ENCODE measurements at regions not wholly inside any gene's neighbourhood (a gene's known extent, or its start where the extent isn't known, plus 50 kb on each side); places are given as distances from the start of the nearest gene placed in this dataset.

- ChIA-PET POLR2A (no interaction called here), CTCF (no interaction called here), RAD21 (ENCODE audit: low non-redundant PET in 1 of 2, low total read pairs in 2 of 2, uncharacterized antibody in 2 of 2, unreplicated experiment in 2 of 2) (no interaction called here)
- no peaks in the 10 kb centered on the region for H3K36me3 ChIP-seq (ENCODE audit: control insufficient read depth in 1 of 2, insufficient read depth in 2 of 2, low read length in 2 of 2)
- intact Hi-C loops (cut with micrococcal nuclease), result no loop called here
- no peak overlapping the region for H3K4me3 ChIP-seq (replicated peaks in 1 of 2; ENCODE audit: low read depth in 1 of 2, low read length in 2 of 2)
- no peak overlapping the region for H3K9ac ChIP-seq (ENCODE audit: low read length)
- peaks cover 0 to 5% of the 10 kb centered on the region in 2 experiments; a peak in 2 of 4 replicates for H3K4me1 ChIP-seq (ENCODE audit: control insufficient read depth in 1 of 2, insufficient read depth in 2 of 2, low read length in 2 of 2)
- peaks cover 19% of the 10 kb centered on the region; the same call in 1 of the 2 replicates for H3K27me3 ChIP-seq (ENCODE audit: insufficient read depth, low read length)
- no peaks in the 10 kb centered on the region for H3K9me2 ChIP-seq (ENCODE audit: insufficient read depth)
- no peak for ATAC-seq
- no peaks in the 10 kb centered on the region for H3K9me3 ChIP-seq (ENCODE audit: control insufficient read depth in 1 of 2, insufficient read depth in 1 of 2, low read depth in 1 of 2, low read length in 2 of 2)
- BruUV-seq (replicated peaks), result no TSS peak
- no peak for TF ChIP-seq ZFX (IDR thresholded peaks at IDR 0.05)
- TF ChIP-seq ZNF274 (IDR thresholded peaks at IDR 0.05; ENCODE audit: low read depth, low read length), result no peak
- TF ChIP-seq YY1 (IDR thresholded peaks at IDR 0.05; ENCODE audit: extremely low read depth, insufficient replicate concordance, low read depth, low read length), result no peak
- no peak for TF ChIP-seq MAX (IDR thresholded peaks at IDR 0.05)
- no peak for TF ChIP-seq EGR1 (IDR thresholded peaks at IDR 0.05; ENCODE audit: low read depth)
- TF ChIP-seq RAD21 (IDR thresholded peaks at IDR 0.05; ENCODE audit: low read depth), result no peak
- no peak for DNase-seq (ENCODE audit: low read depth, low spot score)
- H4K20me1 ChIP-seq (ENCODE audit: insufficient read depth), result no peaks in the 10 kb centered on the region
- H2AFZ ChIP-seq (ENCODE audit: low read depth, low read length, poor library complexity, severe bottlenecking), result no peak overlapping the region
- H3K27ac ChIP-seq (ENCODE audit: low read depth, low read length), result no peak overlapping the region
- H3K4me2 ChIP-seq (ENCODE audit: low read length), result no peak overlapping the region
- H3K79me2 ChIP-seq (ENCODE audit: insufficient read depth, low read length), result no peaks in the 10 kb centered on the region
These were observed 238.3 kb upstream of the MVB12B start for GRCh38 chr9:126088336-126088735.

GRCh38 chr9:126089789-126090188, 236.8 kb upstream of the MVB12B start:
- CTCF ChIA-PET, result no interaction called here
- intact Hi-C loops (cut with micrococcal nuclease), result no loop called here
- H3K4me1 ChIP-seq (ENCODE audit: control insufficient read depth in 1 of 2, insufficient read depth in 2 of 2, low read length in 2 of 2), result no peaks in the 10 kb centered on the region

More at GRCh38 chr9:126089789-126090188, 236.8 kb upstream of the MVB12B start:
- no peaks in the 10 kb centered on the region for H4K20me1 ChIP-seq (ENCODE audit: insufficient read depth)
- DNase-seq (ENCODE audit: low read depth, low spot score) (no peak), ATAC-seq (no peak)
- H3K9ac ChIP-seq (ENCODE audit: low read length), result no peak overlapping the region
- no peaks in the 10 kb centered on the region for H3K36me3 ChIP-seq (ENCODE audit: control insufficient read depth in 1 of 2, insufficient read depth in 2 of 2, low read length in 2 of 2)
- H3K4me2 ChIP-seq (ENCODE audit: low read length), result no peak overlapping the region
- H3K27ac ChIP-seq (ENCODE audit: low read depth, low read length), result no peak overlapping the region
- no TSS peak for BruUV-seq (replicated peaks)
- no peak overlapping the region for H3K4me3 ChIP-seq (replicated peaks in 1 of 2; ENCODE audit: low read depth in 1 of 2, low read length in 2 of 2)
- ChIA-PET POLR2A (no interaction called here), RAD21 (ENCODE audit: low non-redundant PET in 1 of 2, low total read pairs in 2 of 2, uncharacterized antibody in 2 of 2, unreplicated experiment in 2 of 2) (no interaction called here)
- H3K27me3 ChIP-seq (ENCODE audit: insufficient read depth, low read length), result peaks cover 15% of the 10 kb centered on the region; the same call in 1 of the 2 replicates
- H2AFZ ChIP-seq (ENCODE audit: low read depth, low read length, poor library complexity, severe bottlenecking), result no peak overlapping the region
- no peaks in the 10 kb centered on the region for H3K79me2 ChIP-seq (ENCODE audit: insufficient read depth, low read length)
- TF ChIP-seq REST (IDR thresholded peaks at IDR 0.05; ENCODE audit: low read depth) (no peak), MAX (IDR thresholded peaks at IDR 0.05) (no peak), SIN3A (IDR thresholded peaks at IDR 0.05; ENCODE audit: low read depth) (no peak), ZBTB33 (IDR thresholded peaks at IDR 0.05; ENCODE audit: extremely low read depth, insufficient replicate concordance, low read length) (no peak), ZNF274 (IDR thresholded peaks at IDR 0.05; ENCODE audit: low read depth, low read length) (no peak), CBX3 (IDR thresholded peaks at IDR 0.05; ENCODE audit: low read depth) (no peak)
- no peaks in the 10 kb centered on the region for H3K9me2 ChIP-seq (ENCODE audit: insufficient read depth)
- no peaks in the 10 kb centered on the region for H3K9me3 ChIP-seq (ENCODE audit: control insufficient read depth in 1 of 2, insufficient read depth in 1 of 2, low read depth in 1 of 2, low read length in 2 of 2)

Measured in HCT116 (cell line).